ENCODE measurements at regions not wholly inside any gene's neighbourhood (a gene's known extent, or its start where the extent isn't known, plus 50 kb on each side); places are given as distances from the start of the nearest gene placed in this dataset.

- CTCF ChIA-PET: interaction anchor here (0.7 kb wide), 1 partner anchor 54 kb away, joined by 3 read pairs; no protein-coding TSS in a partner anchor
- POLR2A ChIA-PET: no interaction called here
Observed at GRCh38 chr10:2982146-2982545, 85.2 kb upstream of the PFKP start.

GRCh38 chr10:2981361-2981801, 86.0 kb upstream of the PFKP start:
- CTCF ChIA-PET: interaction anchor here (0.7 kb wide), 1 partner anchor 53 kb away, joined by 3 read pairs; no protein-coding TSS in a partner anchor
- POLR2A ChIA-PET: no interaction called here

GRCh38 chr10:2980791-2981360, 86.5 kb upstream of the PFKP start:
- CTCF ChIA-PET: no interaction called here
- POLR2A ChIA-PET: no interaction called here

GRCh38 chr10:2980116-2980515, 87.2 kb upstream of the PFKP start:
- CTCF ChIA-PET: no interaction called here
- POLR2A ChIA-PET: no interaction called here

- POLR2A ChIA-PET: no interaction called here
- CTCF ChIA-PET: no interaction called here
Observed at GRCh38 chr10:2979306-2979705, 88.0 kb upstream of the PFKP start.

- CTCF ChIA-PET: interaction anchor here (0.8 kb wide), 1 partner anchor 53 kb away, joined by 3 read pairs; no protein-coding TSS in a partner anchor
- POLR2A ChIA-PET: no interaction called here
Observed at GRCh38 chr10:2978574-2979273, 88.6 kb upstream of the PFKP start.

- CTCF ChIA-PET: interaction anchor here (0.8 kb wide), 1 partner anchor 52 kb away, joined by 3 read pairs; no protein-coding TSS in a partner anchor
- POLR2A ChIA-PET: no interaction called here
Observed at GRCh38 chr10:2978111-2978510, 89.2 kb upstream of the PFKP start.

- ChIA-PET CTCF (no interaction called here), POLR2A (interaction anchor here (0.5 kb wide), 1 partner anchor 82 kb away, joined by 3 read pairs; no protein-coding TSS in a partner anchor)
Observed at GRCh38 chr10:2974503-2975207, 92.7 kb upstream of the PFKP start.

- CTCF ChIA-PET: no interaction called here
- POLR2A ChIA-PET: interaction anchor here (0.5 kb wide), 1 partner anchor 81 kb away, joined by 3 read pairs; no protein-coding TSS in a partner anchor
Observed at GRCh38 chr10:2974083-2974482, 93.3 kb upstream of the PFKP start.

GRCh38 chr10:2972810-2973209, 94.5 kb upstream of the PFKP start:
- ChIA-PET POLR2A (no interaction called here), CTCF (interaction anchor here (0.7 kb wide), 1 partner anchor 370 kb away, joined by 3 read pairs; no protein-coding TSS in a partner anchor)

GRCh38 chr10:2972216-2972615, 95.1 kb upstream of the PFKP start:
- ChIA-PET POLR2A (no interaction called here), CTCF (interaction anchor here (0.7 kb wide), 1 partner anchor 370 kb away, joined by 3 read pairs; no protein-coding TSS in a partner anchor)

GRCh38 chr10:2970190-2970823, 97.0 kb upstream of the PFKP start:
- ChIA-PET CTCF (no interaction called here), POLR2A (no interaction called here)

- POLR2A ChIA-PET: no interaction called here
- CTCF ChIA-PET: no interaction called here
Observed at GRCh38 chr10:2968401-2969058, 98.8 kb upstream of the PFKP start.

- ChIA-PET POLR2A (no interaction called here), CTCF (no interaction called here)
Observed at GRCh38 chr10:2966134-2966533, 101.2 kb upstream of the PFKP start.

- ChIA-PET POLR2A (no interaction called here), CTCF (no interaction called here)
Observed at GRCh38 chr10:2964632-2965296, 102.6 kb upstream of the PFKP start.

- POLR2A ChIA-PET: no interaction called here
- CTCF ChIA-PET: no interaction called here
Observed at GRCh38 chr10:2963889-2964631, 103.3 kb upstream of the PFKP start.

- CTCF ChIA-PET: no interaction called here
- POLR2A ChIA-PET: no interaction called here
Observed at GRCh38 chr10:2962194-2962593, 105.2 kb upstream of the PFKP start.

- CTCF ChIA-PET: no interaction called here
- POLR2A ChIA-PET: no interaction called here
Observed at GRCh38 chr10:2958659-2959058, 108.7 kb upstream of the PFKP start.

GRCh38 chr10:2957785-2958184, 109.6 kb upstream of the PFKP start:
- ChIA-PET POLR2A (no interaction called here), CTCF (no interaction called here)
